Activated T-cell treated with anti-CD3 and anti-CD28 coated beads, Interleukin-2, amount 50 U/mL, for 48 hours (primary cell): ENCODE measurements at regions not wholly inside any gene's neighbourhood (a gene's known extent, or its start where the extent isn't known, plus 50 kb on each side); places are given as distances from the start of the nearest gene placed in this dataset.
"Not testable (repeated sequence)": the region's sequence is repeated elsewhere in the genome, so short reads cannot be mapped to it uniquely, and the experiment has no call there.

Source experiments
- DNase-seq, 2 experiments: peaks; one replicate each; pipeline ENCODE4 v3.0.0-alpha.2; 2020

DNA sequence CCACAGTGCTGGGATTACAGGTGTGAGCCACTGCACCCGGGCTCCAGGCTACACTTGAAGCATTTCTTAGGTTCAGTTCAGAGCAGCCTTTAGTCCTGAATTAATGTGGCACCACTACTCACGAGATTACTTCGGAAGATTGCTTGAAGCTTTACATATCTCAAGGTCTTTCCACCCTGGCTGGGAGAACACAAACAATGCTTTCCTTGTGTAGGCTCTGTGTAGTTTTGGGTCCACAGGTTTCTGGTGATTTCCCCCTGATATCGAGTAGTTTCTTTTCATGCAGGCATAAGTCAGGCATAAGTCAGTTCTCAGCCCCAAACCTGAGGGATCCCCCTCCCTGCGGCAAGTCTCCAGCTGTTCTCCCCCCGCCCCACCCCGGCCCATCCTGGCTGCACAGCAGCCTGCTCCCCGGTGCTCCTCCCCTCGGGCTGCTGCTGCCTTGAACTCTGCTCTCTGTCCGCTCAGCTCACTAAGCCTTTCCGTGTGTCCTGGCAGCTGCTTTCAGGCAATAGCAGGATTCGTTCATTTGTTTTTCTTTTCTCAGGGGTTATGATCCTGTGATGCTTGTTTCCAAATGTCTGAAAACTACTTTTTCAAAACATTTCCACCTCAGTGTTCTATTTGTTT, 417.7 kb downstream of the TMEM121 start:
- no peak for DNase-seq

DNA sequence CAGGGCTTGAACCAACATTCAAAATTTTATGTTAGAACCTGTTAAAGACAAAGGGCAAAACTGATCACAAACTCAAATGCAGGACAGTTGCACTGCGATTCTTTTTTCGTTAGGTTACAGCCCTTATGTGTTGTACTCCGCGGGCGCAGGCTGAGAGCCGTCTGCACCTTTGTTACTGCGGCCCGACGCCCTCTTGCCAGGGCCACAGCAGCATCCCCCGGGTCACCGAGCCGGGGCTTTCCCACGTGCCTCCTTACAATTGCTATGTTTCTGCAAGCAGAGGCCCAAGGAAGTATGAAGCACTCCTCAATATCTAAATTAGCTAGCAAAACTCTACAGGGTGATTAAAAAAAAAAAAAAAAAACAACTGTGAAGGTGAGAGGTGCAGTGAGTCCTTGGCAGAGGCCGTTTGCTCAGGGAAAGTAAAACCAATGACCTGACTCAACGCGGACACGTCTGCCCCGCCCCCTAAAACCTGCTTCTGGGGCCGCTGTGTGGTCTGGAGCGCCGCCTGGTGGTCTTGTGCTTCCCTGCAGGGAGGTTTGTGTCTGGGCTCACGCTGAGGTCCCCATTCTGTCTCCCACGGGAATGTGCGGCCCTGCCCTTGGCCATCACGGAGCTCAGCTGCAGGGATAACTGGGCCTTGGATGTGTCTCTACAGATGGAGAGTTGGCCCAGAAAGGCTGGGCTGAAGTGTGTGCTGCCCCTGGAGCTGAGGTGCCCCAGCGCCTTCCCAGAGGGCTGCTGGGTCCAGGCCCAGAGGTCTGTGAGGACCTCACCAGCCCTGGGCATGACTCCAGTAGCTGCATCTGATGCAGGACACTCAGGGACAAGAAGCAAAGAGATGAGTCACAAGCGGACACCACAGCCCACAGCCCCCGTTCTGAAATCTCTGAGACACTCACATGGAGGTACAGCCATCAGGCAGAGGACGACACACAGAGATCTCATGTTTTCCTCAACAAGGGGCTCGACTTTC, 418.5 kb downstream of the TMEM121 start:
- peak; percentile 91 to 93 for DNase-seq

DNA sequence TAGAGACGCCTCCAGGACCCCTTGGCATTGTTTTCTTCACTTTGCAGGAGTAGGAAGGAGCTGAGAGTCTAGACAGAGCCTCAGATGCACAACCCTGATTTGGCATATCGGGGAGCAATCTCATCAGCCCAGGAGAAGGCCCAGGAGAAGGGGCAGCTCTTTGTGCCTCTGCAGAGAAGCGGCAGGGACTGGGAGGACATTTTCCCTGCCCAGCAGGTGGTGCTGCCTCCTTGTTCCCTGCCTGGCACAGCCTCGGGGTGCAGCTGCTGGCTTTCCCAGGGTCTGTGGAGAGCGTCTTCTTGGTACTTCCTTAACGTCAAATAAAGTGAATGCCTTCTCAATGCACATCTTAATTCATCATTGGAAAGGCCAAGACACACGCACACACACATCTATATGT, 419.5 kb downstream of the TMEM121 start:
- DNase-seq, result peak; percentile 52 to 58

DNA sequence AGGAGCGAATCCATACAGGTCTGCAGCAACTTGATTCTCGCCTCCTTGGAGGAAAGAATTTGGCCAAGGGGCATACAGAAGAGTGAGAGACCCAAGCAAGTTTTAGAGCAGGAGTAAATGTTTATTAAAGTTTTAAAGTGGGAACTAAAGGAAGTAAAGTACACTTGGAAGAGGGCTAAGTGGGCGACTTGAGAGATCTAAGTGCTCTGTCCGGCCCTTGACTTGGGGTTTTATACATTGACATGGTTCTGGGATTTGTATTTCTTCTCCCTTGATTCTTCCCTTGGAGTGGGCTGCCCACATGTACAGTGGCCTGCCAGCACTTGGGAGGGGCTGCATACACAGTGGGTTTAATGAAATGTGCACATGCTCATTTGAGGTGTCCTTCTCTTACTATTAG, 421.2 kb downstream of the TMEM121 start:
- no peak for DNase-seq

DNA sequence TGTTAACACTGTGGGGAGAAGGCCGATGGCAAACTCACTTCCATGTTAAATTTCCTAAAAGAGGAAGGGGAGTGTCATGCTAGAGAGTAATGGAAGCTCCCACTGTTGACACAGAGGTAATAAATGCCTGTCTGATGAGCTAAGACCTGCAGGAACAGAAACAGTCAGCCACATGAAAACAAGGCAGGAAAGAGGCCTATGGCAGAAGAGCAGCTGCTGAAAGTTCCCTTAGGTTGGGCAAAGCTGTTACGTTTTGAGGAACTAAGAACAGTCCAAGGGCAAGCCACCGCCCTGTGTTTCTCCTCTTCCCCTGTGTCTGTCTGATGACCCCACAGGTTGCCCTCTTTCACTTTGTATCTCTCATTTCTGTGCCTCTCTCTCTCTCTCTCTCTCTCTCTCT, 422.6 kb downstream of the TMEM121 start:
- DNase-seq, result not testable (repeated sequence)

DNA sequence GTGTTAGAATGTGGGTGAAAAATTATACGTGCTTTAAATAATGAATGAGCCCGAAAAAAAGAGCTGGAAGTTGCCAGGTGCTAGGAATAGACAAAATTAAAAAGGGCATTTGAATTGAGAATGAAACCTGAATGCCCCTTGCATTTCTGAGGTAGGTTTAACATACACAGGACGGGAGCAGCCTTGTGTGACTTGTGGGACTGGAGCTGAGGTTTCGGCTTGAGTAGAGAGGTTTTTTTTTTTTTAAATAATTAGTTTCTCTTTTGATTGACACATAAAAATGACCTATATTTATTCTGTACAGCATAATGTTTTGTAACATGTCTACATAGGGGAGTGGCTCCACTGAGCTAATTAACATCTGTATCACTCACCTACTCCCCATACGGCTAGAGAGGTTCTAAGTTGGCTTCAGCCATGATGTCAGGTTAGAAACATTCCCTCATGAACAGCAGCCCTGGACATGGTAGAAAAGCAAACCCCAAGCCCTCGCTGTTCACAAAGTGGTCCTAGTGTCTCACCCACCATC, 424.0 kb downstream of the TMEM121 start:
- DNase-seq, result not testable (repeated sequence)

DNA sequence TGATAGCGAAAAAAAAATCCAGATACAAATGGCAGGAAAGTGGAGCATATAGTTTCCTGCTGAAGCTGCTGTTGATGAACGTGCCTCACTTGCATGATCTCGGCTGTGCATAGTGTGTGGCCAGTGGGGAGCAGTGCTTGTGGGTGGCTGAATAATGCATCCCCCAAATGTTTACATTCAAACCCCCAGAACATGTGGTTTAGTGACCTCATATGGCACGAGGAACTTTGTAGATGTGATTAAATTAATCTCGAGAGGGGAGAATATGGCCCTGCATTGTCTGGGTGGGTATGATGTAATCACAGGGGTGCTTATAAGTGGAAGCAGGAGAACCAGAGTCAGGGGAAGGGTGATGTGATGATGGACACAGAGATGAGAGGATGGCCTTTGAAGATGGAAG, 425.0 kb downstream of the TMEM121 start:
- DNase-seq, result no peak

DNA sequence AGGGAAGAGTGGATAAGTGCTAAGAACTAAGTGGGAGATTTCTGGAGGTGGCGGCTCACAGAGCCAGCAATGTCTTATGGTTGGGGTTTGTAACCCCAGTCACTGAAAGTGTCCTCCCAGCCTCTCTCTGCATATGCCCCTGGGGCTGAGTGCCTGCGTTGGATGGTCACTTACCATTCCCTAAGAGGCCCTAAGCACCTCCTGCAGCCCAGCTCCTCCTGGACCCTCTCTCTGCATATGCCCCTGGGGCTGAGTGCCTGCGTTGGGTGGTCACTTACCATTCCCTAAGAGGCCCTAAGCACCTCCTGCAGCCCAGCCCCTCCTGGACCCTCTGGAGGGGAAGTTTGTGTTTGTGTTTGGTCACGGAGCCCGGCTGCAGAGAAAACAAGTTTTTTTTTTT, 425.8 kb downstream of the TMEM121 start:
- no peak for DNase-seq

DNA sequence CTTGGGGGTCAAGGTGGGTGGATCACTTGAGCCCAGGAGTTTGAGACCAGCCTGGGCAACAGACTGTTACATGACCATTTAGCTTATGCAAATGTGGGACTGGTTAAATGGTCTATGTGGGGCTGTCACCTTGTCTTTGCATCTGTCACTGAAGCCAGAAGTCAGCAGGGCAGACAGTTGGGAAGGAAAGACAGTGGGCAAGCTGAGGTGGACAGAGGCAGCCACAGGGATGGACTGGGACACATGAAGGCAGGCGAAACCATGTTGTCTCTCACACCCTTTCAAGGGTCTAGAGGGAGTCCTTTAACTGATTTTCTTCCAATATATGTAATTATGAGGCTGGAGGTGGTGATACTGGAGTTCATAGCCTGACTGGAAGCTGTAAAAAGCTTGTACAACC, 426.4 kb downstream of the TMEM121 start:
- DNase-seq, result no peak

DNA sequence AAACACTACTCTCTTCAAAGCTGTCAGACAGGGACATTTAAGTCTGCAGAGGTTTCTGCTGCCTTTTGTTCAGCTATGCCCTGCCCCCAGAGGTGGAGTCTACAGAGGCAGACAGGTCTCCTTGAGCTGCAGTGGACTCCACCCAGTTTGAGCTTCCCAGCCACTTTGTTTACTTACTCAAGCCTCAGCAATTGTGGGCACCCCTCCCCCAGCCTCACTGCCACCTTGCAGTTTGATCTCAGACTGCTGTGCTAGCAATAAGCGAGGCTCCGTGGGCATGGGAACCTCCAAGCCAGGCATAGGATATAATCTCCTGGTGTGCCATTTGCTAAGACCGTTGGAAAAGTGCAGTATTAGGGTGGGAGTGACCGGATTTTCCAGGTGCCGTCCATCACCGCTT, 435.2 kb downstream of the TMEM121 start:
- DNase-seq, result not testable (repeated sequence)

DNA sequence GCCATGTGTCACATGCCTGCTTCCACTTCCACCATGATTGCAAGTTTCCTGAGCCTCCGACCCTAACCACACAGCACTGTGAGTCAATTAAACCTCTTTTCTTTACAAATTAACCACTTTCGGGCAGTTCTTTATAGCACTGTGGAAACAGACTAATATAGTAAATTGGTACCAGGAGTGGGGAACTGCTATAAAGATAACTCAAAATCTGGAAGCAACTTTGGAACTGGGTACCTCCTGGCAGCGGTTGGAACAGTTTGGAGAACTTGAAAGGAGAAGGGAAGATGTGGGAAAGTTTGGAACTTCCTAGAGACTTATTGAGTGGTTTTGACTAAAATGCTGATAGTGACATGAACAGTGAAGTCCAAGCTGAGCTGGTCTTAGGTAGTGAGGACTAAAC, 436.1 kb downstream of the TMEM121 start:
- no peak for DNase-seq

DNA sequence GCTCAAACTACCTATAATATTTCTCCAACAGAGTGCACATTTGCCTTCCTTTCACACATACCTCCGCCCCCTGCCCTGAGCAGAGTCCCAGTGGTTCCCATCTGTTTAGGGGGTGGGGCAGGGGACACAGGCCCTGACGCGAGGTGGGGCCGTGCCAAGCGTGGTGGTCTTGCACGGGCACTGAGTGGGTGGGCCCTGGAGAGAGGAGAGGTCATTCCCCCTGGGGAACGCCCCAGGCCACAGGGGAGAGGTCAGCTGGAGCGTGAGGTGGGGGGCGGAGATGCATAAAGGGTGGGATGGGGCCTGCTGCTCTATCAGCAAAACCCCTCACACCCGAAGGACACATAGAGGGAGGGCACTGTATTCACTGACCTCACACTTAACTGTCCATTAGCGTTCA, 441.9 kb downstream of the TMEM121 start:
- no peak for DNase-seq

DNA sequence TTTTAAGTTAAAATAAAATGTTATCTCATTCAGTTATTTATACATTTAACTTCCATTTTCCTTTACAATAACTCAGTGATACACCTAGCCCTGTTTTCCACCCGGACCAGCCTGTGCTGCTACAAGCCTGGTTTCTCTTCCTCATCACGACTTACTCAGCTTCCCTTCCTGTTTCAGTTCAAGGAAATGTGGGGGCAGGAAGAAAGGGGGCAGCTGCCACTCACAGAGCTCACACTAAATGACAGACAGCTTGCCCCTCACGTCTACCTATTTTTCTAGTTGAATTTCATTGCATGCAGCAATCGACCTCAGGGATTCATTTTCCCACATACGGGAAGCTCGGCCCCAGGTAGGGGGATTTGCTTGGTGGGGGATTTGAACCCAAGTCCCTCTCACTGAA, 442.6 kb downstream of the TMEM121 start:
- not testable (repeated sequence) for DNase-seq

DNA sequence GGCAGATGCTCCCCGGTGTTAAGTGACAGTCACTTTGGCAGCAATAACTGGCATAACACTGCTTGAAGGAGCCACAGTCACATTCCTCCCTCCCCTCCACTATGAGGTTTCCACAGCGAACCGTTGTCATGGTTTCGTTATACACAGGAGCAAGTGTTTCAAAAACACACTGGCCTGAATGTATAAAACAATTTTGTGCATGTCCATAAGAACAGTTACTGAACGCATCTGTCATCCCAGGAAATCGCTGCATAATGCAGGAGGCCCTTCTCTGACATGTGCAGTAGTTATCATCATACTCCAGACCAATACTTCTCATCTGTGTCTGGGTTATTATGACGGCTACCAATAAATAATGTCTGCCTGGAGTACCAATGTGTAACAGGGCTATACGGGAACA, 444.4 kb downstream of the TMEM121 start:
- DNase-seq, result not testable (repeated sequence)

DNA sequence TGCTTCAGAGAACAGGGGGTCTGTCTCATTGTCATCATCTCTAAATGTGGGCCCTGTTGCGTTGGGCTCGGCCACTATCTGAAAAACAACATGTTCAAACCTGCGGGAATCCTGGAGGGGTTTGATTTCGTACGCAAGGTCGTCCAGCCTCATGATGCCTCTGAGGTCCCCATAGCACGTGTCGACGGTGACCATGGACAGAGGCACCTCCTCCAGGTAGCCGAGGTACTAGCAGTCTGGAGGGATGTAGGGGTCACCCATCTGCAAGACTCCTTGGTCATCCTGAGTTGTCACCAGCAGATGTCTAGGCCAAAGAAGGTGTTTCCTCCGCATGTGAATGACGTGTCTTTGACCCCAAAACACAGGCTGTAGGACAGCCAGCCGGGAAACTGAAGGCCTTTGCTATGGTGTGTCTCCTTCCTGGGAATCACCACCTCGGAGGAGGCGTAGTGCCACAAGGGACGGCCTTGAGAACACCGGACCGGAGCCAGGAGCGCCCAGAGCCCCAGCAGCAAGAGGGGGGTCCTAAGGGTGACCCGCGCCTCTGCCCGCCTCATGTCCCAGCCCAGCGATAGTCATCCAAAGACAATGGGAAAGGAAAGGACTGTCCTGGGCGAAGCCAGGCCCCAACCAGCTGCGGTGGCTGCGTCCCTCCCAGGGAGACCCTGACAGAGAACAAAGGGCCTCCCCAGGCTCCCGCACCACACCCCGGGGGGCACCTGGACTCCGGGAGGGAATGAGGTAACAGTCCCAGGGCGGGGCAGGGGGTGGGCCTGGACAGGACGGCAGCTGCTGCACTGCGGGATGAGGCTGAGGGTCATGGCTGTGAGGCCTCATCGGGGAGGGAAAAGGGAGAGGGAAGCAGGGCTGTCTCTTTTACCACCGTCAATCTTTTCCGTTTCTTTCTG, 445.5 kb downstream of the TMEM121 start:
- DNase-seq, result no peak

DNA sequence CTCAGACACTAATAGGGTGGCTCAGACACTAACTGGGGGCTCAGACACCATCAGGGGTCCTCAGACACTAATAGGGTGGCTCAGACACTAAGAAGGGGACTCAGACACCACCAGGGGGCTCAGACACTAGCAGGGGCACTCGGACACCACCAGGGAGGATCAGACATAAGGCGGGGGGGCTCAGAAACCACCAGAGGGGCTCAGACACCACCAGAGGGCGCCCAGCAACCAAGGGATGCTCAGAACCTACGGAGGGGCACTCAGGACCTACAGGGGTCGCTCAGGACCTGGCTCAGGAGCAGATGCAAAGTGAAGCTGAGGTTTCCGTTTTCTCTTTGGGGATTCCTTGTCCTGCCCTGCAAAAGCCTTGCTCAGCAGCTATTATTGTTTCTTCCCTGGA, 448.5 kb downstream of the TMEM121 start:
- DNase-seq, result peak; percentile 84 to 86

DNA sequence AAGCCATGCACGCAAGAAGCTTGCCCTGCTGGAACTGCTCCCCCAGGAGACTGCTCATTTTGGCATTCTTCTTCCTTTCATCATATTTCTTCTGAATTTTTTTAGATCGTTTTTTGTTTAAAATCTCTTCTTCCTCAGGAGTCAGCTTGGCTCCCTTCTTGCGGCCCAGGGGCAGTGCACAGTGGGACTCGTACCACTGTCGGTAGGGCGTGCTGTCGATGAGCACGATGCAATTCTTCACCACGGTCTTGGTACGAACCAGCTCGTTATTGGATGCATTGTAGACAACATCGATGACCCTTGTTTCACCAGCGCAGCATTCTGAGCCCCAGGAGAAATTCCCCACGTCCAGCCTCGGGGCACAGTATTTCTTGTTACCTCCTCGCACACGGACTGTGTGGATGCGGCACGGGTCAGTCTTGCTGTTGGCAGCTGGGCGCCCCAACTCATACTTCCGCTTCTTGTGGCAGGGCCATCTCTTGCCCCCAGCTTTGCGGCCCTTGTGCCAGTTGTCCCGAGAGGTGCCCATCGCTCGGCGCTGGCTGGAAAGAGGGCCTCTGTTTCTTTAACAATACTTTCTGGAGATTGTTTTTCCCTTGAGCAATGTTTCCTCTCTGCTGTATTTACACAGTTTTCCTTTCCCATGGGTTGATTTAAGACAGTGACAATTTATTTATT, 452.4 kb downstream of the TMEM121 start:
- DNase-seq, result no peak

DNA sequence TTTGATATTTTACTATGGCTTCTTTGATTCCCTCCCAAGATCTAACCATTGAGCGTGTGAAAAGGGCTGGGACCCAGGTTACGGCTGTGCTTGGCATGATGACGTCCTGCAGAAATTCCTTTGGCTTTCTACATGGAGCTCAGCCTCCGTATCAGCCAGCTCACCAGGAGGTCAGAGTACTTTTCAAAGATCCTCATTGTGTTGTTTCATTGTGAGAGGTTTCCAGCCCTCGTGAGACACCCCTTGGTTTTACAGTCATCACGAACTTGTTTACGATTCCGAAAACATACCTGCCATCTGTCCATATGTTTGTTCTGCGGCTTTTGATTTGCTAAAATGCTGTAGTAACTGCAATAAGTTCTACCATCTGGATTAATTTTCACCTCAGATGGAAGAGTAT, 453.1 kb downstream of the TMEM121 start:
- DNase-seq, result no peak

DNA sequence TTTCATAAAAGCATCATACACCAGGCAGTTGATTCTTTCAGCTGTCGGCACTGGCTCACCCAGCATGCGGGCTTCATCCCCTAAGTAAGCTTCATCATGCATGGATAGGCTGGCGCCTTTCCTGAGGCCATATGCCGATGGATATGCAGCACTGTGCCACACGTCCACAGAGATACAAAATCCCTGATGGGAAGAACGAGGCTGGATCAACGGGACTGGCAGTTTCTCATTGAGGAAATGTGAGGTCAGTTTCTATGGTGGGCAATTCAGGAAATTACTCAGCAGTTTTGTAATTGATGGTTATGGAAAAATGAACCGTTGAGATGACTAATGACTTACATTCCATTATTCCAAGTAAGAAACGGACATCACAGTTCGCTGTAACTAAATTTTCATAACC, 453.8 kb downstream of the TMEM121 start:
- no peak for DNase-seq

DNA sequence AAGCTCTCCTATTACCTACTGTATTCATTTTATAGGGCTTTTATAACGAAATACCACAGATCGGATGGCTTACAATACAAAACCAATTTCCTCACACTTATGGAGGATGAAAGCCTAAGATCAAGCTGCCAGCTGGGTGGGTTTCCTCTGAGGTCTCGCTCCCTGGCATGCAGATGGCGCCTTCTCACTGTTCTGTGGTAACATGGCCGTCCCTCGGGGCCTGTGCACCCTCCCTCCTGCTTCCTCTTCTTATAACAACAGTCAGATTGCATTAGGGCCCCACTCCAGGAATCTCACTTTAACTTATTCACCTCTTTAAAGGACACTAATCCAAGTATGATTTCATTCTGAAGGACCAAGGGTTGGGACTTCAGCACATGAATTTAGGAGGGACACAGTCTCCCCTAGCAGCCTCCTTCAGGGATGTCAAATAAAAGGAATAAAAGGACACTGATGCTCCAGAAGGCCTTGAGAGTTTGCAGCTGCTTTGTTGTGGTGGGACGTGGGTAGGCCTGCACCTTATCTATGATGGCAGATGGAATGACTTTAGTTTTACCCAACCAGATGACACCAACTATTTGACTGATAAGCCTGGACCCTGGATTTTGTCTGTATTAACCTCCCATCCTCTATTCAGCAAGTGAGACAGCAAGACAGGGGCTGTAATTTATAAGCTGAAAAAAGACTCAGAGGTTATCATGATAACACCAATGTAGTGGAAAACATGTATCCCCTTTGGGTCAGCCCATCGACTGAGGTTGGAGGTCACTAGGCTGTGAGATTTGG, 455.3 kb downstream of the TMEM121 start:
- DNase-seq, result not testable (repeated sequence)

DNA sequence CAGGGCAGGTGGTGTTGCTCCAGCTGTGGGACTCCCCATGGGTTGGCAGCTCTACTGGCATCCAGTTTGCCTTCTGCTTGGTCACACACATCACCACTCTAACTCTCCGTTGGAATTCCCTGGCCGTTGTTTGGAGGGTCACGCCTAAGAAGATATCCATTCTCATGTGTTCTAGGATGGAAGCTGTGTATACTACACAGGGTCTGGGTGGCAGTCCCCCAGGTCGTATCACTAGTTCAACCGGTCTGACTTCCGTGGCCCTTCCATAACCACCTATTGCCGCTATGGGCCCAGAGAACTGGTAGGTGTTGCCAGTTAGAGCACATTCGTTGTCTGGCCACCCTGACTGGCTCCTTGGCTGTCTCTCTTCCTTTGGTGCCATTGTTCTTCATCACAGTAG, 456.3 kb downstream of the TMEM121 start:
- DNase-seq, result no peak

DNA sequence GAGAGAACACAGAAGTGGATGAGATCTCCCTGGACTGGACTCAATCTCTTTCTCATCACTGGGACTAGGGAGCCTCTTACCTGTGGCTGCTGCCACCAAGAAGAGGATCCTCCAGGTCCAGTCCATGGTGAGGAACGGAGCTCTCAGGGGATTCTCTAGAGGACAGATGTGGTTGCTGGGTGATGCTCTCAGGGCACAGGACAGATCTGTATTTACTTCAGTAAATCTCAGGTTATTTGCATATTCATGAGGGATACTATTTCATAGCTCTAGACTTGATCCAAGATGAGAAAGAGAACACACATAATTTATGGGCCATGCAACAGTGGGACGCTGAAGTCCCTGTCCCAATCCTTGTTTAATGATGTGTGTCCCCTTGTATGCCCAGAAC, 460.5 kb downstream of the TMEM121 start:
- no peak for DNase-seq
